HepG2 (cell line): ENCODE measurements at regions not wholly inside any gene's neighbourhood (a gene's known extent, or its start where the extent isn't known, plus 50 kb on each side); places are given as distances from the start of the nearest gene placed in this dataset.

Experiments
- ATAC-seq: fragments of 200-7000 bp; cut with Tn5 transposase; 3 replicates; pipeline ENCODE4 v1.9.1; 2020; ENCODE audit warnings: mild to moderate bottlenecking, moderate library complexity
- BruUV-seq: library from RNA; stranded (reverse); fragments of 400-500 nt; replicated peaks from 2 replicates; lab custom pipeline; 2021; lab: Mats Ljungman, UMichigan
- CTCF ChIA-PET: fragments of 300-600 bp; formaldehyde crosslinking; extraction: SDS; loops from one replicate; lab custom pipeline; 2021; ENCODE audit warnings: low total read pairs, inconsistent platforms, low intra/inter-chr PET ratio; lab: Yijun Ruan, JAX
- POLR2A ChIA-PET: fragments of 350-600 bp; sonication (Branson Sonifier 250); formaldehyde crosslinking; loops from one replicate; lab custom pipeline; 2020; ENCODE audit warnings: antibody characterized with exemption, inconsistent platforms; lab: Yijun Ruan, JAX
- DNase-seq: peaks from one replicate; pipeline ENCODE4 v3.0.0-alpha.2; 2015; ENCODE audit warnings: low spot score
- FAIRE-seq: peaks from 3 replicates; lab custom pipeline; 2011; peaks lifted over from hg19 to GRCh38; lab: Jason Lieb, UNC
- H2AFZ ChIP-seq: one replicate; pipeline ENCODE4 v1.6.1; 2011; ENCODE audit warnings: low read length, inconsistent platforms
- H3K27ac ChIP-seq: fragments of 300-600 bp; 3 replicates; pipeline ENCODE4 v1.8.0; 2011; ENCODE audit warnings: mixed run types, mild to moderate bottlenecking, mixed read lengths, low read length, inconsistent platforms; ENCODE audit not compliant: insufficient read depth; ENCODE audit errors: extremely low read length
- H3K27me3 ChIP-seq, 2 experiments: fragments of 200-600 bp in 1 of 2; 2 replicates in 1 of 2; 3 replicates in 1 of 2; pipeline versions ENCODE4 v1.6.0 to v1.8.0; 2011; ENCODE audit warnings: low read length in 2 of 2, mild to moderate bottlenecking in 2 of 2, moderate library complexity in 2 of 2, inconsistent platforms in 1 of 2; ENCODE audit not compliant: insufficient read depth in 2 of 2, control insufficient read depth in 1 of 2
- H3K36me3 ChIP-seq, 2 experiments: fragments of 200-600 bp in 1 of 2; replicated peaks in 1 of 2; 2 replicates in 1 of 2; 3 replicates in 1 of 2; pipeline versions ENCODE4 v1.5.1 to v1.8.0; 2011; ENCODE audit warnings: low read length in 2 of 2, inconsistent platforms in 1 of 2; ENCODE audit not compliant: insufficient read depth in 2 of 2, control insufficient read depth in 1 of 2
- H3K4me1 ChIP-seq: 2 replicates; pipeline ENCODE4 v1.5.1; 2012; ENCODE audit warnings: low read length, inconsistent platforms; ENCODE audit not compliant: insufficient read depth
- H3K4me2 ChIP-seq: 2 replicates; pipeline ENCODE4 v1.6.0; 2011; ENCODE audit warnings: low read depth, low read length, inconsistent platforms
- H3K4me3 ChIP-seq, 3 experiments: fragments of 200-600 bp in 1 of 3; sonication (generic), shearing (Covaris generic) in 1 of 3; replicated peaks in 1 of 3; 2 replicates each; pipeline ENCODE4 v1.5.1; 2011 to 2016; ENCODE audit warnings: low read length in 3 of 3, inconsistent platforms in 2 of 3, low read depth in 2 of 3, mild to moderate bottlenecking in 2 of 3, control low read depth in 1 of 3, mixed read lengths in 1 of 3; ENCODE audit not compliant: insufficient read depth in 1 of 3
- H3K79me2 ChIP-seq: one replicate; pipeline ENCODE4 v1.6.1; 2011; ENCODE audit warnings: low read length, inconsistent platforms; ENCODE audit not compliant: insufficient read depth
- H3K9ac ChIP-seq: 2 replicates; pipeline ENCODE4 v1.6.0; 2011; ENCODE audit warnings: mild to moderate bottlenecking, low read depth, low read length, inconsistent platforms; ENCODE audit not compliant: insufficient read depth
- H3K9me3 ChIP-seq: 2 replicates; pipeline ENCODE4 v1.5.1; 2012; ENCODE audit warnings: mild to moderate bottlenecking, low read length
- H4K20me1 ChIP-seq: 2 replicates; pipeline ENCODE4 v1.6.0; 2011; ENCODE audit warnings: inconsistent platforms, mild to moderate bottlenecking, low read length, moderate library complexity; ENCODE audit not compliant: insufficient read depth
- KAT2B ChIP-seq: fragments of 150-350 bp; IDR thresholded peaks from 2 replicates; pipeline ENCODE4 v1.6.1; 2014; ENCODE audit warnings: low read depth, low read length, borderline replicate concordance
- NFRKB ChIP-seq: fragments of 450-650 bp; IDR thresholded peaks from 2 replicates; pipeline ENCODE4 v1.6.1; 2017
- NPAS2 ChIP-seq: sonication (generic); formaldehyde crosslinking; IDR thresholded peaks from 2 replicates; pipeline ENCODE4 v1.8.0; 2022; ENCODE audit warnings: mild to moderate bottlenecking, missing genetic modification reagents, borderline replicate concordance
- NR2C2 ChIP-seq: sonication (generic); formaldehyde crosslinking; IDR thresholded peaks from 2 replicates; pipeline ENCODE4 v1.4.0; 2020; ENCODE audit warnings: missing genetic modification reagents, mild to moderate bottlenecking, moderate library complexity, borderline replicate concordance
- SIN3A ChIP-seq: IDR thresholded peaks from 2 replicates; pipeline ENCODE4 v1.6.1; 2011; ENCODE audit warnings: low read depth, mild to moderate bottlenecking, control low read depth, low read length, borderline replicate concordance
- ZBTB21 ChIP-seq: sonication (generic); formaldehyde crosslinking; IDR thresholded peaks from 2 replicates; pipeline ENCODE4 v1.4.0; 2020; ENCODE audit warnings: missing genetic modification reagents
- ZNF33B ChIP-seq: sonication (generic); formaldehyde crosslinking; IDR thresholded peaks from 2 replicates; pipeline ENCODE4 v1.5.1; 2020; ENCODE audit warnings: mild to moderate bottlenecking, missing genetic modification reagents
- ZNF430 ChIP-seq: sonication (generic); formaldehyde crosslinking; IDR thresholded peaks from 2 replicates; pipeline ENCODE4 v1.9.0; 2021; ENCODE audit warnings: mild to moderate bottlenecking, missing genetic modification reagents
- ZNF563 ChIP-seq: sonication (generic); formaldehyde crosslinking; IDR thresholded peaks from 2 replicates; pipeline ENCODE4 v1.8.0; 2022; ENCODE audit warnings: mild to moderate bottlenecking, moderate library complexity, missing genetic modification reagents
- WGBS: methylation state at CpG from one replicate; pipeline ENCODE4 v1.1.6; 2017; ENCODE audit warnings: low lambda C conversion rate; 5-methylcytosine and 5-hydroxymethylcytosine counted together
- in situ Hi-C: cut with HindIII; loops from 2 replicates; pipeline ENCODE4 v1.10.0; 2017; ENCODE audit warnings: low pct_unique_long_range_greater_than_20kb; ENCODE audit not compliant: extremely low pct_ligation_motif_present
- intact Hi-C: fragments of 100-400 bp; cut with micrococcal nuclease; formaldehyde crosslinking; loops from one replicate; pipeline ENCODE4 v1.10.0; 2022; ENCODE audit not compliant: unreplicated experiment
- TF ChIP-seq, protein P1 (sequence below): sonication (generic); formaldehyde crosslinking; IDR thresholded peaks from 2 replicates; pipeline ENCODE4 v1.4.0; 2020; ENCODE audit warnings: missing genetic modification reagents, mild to moderate bottlenecking, borderline replicate concordance
- TF ChIP-seq, protein P2 (sequence below): sonication (generic); formaldehyde crosslinking; IDR thresholded peaks from 2 replicates; pipeline ENCODE4 v1.4.0; 2020; ENCODE audit warnings: mild to moderate bottlenecking, missing genetic modification reagents
- TF ChIP-seq, protein P3 (sequence below): sonication (generic); formaldehyde crosslinking; IDR thresholded peaks from 2 replicates; pipeline ENCODE4 v1.4.0; 2020; ENCODE audit warnings: missing genetic modification reagents
- TF ChIP-seq, protein P4 (sequence below): IDR thresholded peaks from 2 replicates; pipeline ENCODE4 v1.6.1; 2012; ENCODE audit warnings: inconsistent platforms
- TF ChIP-seq, protein P5 (sequence below): sonication (generic); formaldehyde crosslinking; IDR thresholded peaks from 2 replicates; pipeline ENCODE4 v1.5.0; 2020; ENCODE audit warnings: missing genetic modification reagents

DNA sequence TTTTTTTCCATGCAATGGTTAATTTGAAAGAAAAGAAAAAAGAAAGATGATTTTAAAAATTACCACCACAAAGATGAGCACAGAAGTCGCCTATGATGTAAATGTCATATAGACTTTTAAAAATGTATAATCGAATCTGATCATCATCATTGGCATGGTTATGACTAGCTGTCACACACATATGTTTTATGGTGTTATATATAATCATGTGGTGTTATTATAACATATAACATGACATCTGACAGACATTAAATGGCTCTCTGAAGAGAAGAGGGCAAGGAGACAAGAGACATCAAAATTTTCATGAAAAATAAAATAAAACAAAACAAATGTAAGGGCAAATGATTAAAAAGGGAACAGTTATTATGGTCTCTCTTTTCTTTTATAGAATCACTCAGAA is 217.5 kb downstream of the TMEM161B start:
- Histone ChIP-seq H3K27me3 (no peaks in the 10 kb centered on the region; a peak in 1 of 5 replicates), H3K9me3 (no peaks in the 10 kb centered on the region), H3K9ac (no peak overlapping the region), H3K79me2 (no peaks in the 10 kb centered on the region), H3K36me3 (no peaks in the 10 kb centered on the region), H3K4me3 (no peak overlapping the region), H3K27ac (no peak overlapping the region), H3K4me2 (no peak overlapping the region), H2AFZ (no peak overlapping the region), H4K20me1 (no peaks in the 10 kb centered on the region), H3K4me1 (no peaks in the 10 kb centered on the region)
- in situ Hi-C loops = no loop called here
- CTCF ChIA-PET = no interaction called here
- ATAC-seq = no peak
- no peak for DNase-seq
- intact Hi-C loops = no loop called here
- no peak for TF ChIP-seq ZNF563 (CRISPR knock-in tag)
- no peak for TF ChIP-seq NR2C2 (CRISPR knock-in tag)
- no peak for TF ChIP-seq NFRKB
- TF ChIP-seq, protein P1, sequence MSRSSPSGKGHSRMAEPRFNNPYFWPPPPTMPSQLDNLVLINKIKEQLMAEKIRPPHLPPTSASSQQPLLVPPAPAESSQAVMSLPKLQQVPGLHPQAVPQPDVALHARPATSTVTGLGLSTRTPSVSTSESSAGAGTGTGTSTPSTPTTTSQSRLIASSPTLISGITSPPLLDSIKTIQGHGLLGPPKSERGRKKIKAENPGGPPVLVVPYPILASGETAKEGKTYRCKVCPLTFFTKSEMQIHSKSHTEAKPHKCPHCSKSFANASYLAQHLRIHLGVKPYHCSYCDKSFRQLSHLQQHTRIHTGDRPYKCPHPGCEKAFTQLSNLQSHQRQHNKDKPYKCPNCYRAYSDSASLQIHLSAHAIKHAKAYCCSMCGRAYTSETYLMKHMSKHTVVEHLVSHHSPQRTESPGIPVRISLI (CRISPR knock-in tag) = no peak
- no peak for TF ChIP-seq ZNF33B
- TF ChIP-seq, protein P2, sequence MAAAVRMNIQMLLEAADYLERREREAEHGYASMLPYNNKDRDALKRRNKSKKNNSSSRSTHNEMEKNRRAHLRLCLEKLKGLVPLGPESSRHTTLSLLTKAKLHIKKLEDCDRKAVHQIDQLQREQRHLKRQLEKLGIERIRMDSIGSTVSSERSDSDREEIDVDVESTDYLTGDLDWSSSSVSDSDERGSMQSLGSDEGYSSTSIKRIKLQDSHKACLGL = no peak
- TF ChIP-seq NPAS2 (CRISPR knock-in tag) = no peak
- WGBS = 3% methylated on average over 2 of the region's 2 CpGs
- BruUV-seq = no TSS peak
- POLR2A ChIA-PET = no interaction called here
- FAIRE-seq = no peak

DNA sequence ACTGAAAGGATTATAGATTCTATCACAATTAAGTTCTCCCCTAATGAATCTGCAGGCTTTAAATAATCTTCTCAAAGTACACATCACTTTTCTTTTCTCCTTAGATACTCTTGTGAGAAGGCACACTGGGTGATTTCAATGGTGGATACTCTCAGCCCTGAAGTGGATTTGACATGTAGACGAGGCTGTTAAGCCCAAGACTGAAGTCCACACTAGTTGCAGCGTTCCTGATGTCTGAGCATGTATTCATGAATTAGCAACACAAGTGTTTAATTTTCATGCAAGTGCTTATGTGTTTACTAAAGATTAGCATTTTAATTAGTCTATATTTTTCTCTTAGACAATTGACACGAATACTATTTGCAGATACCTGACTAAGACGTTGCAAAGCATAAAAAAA is 218.9 kb downstream of the TMEM161B start:
- Histone ChIP-seq H3K9me3 (no peaks in the 10 kb centered on the region), H3K9ac (no peak overlapping the region), H3K79me2 (no peaks in the 10 kb centered on the region), H3K4me3 (no peak overlapping the region), H3K4me2 (no peak overlapping the region), H3K36me3 (no peaks in the 10 kb centered on the region), H3K27me3 (no peaks in the 10 kb centered on the region; a peak in 1 of 5 replicates), H2AFZ (no peak overlapping the region), H3K27ac (no peak overlapping the region), H3K4me1 (no peaks in the 10 kb centered on the region), H4K20me1 (no peaks in the 10 kb centered on the region)
- POLR2A ChIA-PET = no interaction called here
- in situ Hi-C loops (no loop called here), intact Hi-C loops (no loop called here)
- under 1% methylated on average over 4 of the region's 4 CpGs for WGBS
- no peak for FAIRE-seq
- ATAC-seq = no peak
- no peak for DNase-seq
- CTCF ChIA-PET = no interaction called here
- no TSS peak for BruUV-seq
- TF ChIP-seq, protein P3, sequence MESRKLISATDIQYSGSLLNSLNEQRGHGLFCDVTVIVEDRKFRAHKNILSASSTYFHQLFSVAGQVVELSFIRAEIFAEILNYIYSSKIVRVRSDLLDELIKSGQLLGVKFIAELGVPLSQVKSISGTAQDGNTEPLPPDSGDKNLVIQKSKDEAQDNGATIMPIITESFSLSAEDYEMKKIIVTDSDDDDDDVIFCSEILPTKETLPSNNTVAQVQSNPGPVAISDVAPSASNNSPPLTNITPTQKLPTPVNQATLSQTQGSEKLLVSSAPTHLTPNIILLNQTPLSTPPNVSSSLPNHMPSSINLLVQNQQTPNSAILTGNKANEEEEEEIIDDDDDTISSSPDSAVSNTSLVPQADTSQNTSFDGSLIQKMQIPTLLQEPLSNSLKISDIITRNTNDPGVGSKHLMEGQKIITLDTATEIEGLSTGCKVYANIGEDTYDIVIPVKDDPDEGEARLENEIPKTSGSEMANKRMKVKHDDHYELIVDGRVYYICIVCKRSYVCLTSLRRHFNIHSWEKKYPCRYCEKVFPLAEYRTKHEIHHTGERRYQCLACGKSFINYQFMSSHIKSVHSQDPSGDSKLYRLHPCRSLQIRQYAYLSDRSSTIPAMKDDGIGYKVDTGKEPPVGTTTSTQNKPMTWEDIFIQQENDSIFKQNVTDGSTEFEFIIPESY = no peak
- TF ChIP-seq, protein P4, sequence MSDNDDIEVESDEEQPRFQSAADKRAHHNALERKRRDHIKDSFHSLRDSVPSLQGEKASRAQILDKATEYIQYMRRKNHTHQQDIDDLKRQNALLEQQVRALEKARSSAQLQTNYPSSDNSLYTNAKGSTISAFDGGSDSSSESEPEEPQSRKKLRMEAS = no peak
- no peak for TF ChIP-seq KAT2B
- TF ChIP-seq, protein P1 (CRISPR knock-in tag) = no peak
- TF ChIP-seq ZNF430 (CRISPR knock-in tag) = no peak
- no peak for TF ChIP-seq SIN3A
- TF ChIP-seq ZBTB21 (CRISPR knock-in tag) = no peak
- TF ChIP-seq, protein P5, sequence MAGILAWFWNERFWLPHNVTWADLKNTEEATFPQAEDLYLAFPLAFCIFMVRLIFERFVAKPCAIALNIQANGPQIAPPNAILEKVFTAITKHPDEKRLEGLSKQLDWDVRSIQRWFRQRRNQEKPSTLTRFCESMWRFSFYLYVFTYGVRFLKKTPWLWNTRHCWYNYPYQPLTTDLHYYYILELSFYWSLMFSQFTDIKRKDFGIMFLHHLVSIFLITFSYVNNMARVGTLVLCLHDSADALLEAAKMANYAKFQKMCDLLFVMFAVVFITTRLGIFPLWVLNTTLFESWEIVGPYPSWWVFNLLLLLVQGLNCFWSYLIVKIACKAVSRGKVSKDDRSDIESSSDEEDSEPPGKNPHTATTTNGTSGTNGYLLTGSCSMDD (CRISPR knock-in tag) = no peak
